ENCODE measurements at regions not wholly inside any gene's neighbourhood (a gene's known extent, or its start where the extent isn't known, plus 50 kb on each side); places are given as distances from the start of the nearest gene placed in this dataset.

DNA sequence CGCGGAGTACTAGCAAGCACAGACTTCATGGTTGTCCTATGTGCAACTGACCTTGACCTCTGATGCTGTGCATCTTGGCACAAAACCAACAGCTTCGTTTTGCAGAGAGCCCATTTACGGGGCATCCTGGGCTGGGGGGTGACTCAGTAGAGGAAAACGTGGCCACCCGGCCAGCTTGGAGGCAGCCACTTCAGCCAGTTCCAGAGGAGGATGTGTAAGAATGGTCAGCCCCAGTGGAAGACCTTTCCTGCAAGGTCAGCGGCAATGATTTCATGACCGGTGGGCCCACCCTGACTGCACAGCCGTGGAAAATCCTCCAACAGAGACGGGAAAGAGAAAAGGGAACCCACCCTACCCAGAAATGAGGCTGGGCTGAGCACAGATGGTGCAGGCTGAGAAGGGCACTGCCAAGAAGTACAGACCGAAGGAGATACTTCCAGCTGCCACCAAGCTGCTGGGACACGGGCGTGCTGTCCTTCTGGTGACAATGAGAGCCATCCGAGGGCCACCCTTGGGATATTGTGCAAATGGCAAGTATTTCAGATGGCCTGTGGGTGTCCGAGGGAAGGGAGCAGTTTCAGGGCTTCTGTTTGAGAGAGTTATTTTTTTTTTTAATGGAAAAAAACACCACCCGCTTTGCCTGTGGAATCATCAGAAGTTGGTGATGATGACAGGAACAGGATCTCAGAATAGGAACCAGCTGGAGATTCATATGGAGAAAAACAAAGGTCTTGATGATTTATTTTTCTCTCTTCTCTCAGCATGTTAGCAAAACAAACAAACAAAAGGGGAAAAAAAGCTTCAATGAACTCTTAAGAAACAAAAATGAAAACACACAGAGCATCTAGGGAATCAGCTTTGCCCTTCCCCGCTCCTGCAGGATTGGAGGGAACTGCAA lies 120.2 kb upstream of the RFLNA start:
- TF ChIP-seq, protein P1, sequence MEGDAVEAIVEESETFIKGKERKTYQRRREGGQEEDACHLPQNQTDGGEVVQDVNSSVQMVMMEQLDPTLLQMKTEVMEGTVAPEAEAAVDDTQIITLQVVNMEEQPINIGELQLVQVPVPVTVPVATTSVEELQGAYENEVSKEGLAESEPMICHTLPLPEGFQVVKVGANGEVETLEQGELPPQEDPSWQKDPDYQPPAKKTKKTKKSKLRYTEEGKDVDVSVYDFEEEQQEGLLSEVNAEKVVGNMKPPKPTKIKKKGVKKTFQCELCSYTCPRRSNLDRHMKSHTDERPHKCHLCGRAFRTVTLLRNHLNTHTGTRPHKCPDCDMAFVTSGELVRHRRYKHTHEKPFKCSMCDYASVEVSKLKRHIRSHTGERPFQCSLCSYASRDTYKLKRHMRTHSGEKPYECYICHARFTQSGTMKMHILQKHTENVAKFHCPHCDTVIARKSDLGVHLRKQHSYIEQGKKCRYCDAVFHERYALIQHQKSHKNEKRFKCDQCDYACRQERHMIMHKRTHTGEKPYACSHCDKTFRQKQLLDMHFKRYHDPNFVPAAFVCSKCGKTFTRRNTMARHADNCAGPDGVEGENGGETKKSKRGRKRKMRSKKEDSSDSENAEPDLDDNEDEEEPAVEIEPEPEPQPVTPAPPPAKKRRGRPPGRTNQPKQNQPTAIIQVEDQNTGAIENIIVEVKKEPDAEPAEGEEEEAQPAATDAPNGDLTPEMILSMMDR (conservative IDR thresholded peaks at IDR 0.05), result no peak
- TF ChIP-seq ZFX (IDR thresholded peaks at IDR 0.05), result no peak
- no peak overlapping the region for H3K27ac ChIP-seq

DNA sequence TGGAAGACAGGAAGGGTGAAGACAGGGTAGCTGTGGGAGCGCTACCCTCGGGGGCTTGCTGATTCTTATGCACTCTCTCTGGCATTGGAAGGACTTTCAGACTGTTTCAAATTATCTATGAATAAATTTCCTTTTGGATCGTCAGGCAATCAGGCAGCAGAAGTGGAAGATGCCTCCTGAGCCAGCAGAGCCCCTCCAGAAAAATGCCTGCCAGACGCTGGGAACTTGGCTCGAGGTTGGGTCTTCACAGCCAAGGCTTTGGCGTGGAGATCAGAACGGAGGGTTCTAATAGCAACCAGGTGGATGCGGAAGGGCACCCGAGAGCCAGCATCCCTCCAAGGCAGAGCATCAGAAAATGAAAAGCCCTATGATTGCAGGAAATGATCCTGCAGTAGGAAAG lies 119.2 kb upstream of the RFLNA start:
- no peak overlapping the region for H3K27ac ChIP-seq
- TF ChIP-seq ZFX (IDR thresholded peaks at IDR 0.05), result no peak
- TF ChIP-seq, protein P1 (conservative IDR thresholded peaks at IDR 0.05), result no peak

DNA sequence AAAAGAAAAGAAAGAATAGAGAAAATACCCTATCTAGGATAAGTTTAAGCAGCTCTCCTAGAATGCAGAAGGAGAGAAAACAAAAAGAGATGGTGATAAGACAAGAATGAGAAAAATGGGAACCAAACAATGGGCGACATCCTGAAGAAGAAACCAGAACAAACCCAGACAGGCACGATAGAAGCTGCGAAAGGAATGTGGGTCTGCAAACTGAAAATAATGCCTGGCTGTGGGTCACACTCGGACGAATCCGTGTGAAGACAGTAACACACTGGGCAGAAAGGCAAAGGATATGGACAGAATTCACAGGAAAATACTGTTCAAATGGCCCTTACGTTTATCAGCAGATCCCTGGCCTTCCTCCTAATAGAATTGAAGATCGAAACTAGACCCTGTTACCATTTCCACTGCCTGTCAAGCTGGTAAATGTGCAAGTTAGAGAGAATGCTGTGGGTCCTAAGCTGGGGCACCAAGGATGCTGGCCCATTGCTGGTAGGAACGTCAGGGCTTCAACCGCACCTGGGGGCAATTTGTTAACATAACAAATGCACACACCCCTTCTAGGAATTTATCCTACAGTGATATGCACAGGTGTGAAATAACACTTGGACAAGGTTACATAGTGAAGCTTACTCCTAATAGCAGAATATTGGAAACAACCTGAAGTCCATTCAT lies 117.5 kb upstream of the RFLNA start:
- no peak overlapping the region for H3K27ac ChIP-seq
- TF ChIP-seq, protein P1 (conservative IDR thresholded peaks at IDR 0.05), result no peak
- TF ChIP-seq ZFX (IDR thresholded peaks at IDR 0.05), result no peak

DNA sequence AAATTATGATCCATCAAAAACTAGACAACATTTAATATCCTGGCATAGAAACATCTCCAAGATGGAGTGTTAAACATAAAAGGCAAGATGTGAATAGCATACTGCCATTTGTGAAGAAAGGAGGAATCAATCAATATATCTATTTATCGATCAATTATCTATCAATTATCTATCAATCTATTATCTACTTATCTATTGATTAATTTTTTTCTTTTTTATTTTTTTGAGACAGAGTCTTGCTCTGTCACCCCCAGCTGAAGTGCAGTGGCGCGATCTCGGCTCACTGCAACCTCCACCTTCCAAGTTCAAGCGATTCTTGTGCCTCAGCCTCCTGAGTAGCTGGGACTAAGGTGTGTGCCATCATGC lies 117.0 kb upstream of the RFLNA start:
- no peak overlapping the region for H3K27ac ChIP-seq
- TF ChIP-seq ZFX (IDR thresholded peaks at IDR 0.05), result no peak
- TF ChIP-seq, protein P1 (conservative IDR thresholded peaks at IDR 0.05), result no peak

DNA sequence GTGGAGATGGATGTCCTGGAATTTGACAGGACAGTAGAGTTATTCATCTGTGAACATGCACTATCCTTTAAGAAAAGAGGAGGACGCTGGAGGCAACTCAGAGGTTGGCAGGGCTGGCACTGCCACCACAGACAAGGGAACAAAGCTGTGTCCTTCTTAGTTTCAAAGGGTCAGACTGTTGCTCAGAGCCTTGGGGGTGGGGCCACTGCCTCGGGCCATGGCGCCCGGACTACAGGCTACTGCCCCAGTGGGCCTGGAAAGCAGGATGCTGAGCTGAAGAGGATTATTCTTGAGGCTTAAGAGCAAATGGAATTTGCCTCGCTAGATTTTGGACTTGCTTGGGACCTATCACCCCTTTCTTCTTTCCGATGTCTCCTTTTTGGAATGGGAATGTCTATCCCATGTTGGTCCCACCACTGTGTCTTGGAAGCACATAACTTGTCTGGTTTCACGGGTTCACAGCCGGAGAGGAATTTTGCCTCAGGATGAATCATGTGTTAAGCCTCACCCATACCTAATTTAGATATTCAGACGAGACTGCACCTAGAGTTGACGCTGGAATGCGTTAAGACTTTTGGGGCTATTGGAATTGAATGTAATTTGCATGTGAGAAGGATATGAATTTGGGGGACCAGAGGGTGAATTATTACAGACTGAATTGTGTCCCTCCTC lies 114.8 kb upstream of the RFLNA start:
- H3K27ac ChIP-seq, result no peak overlapping the region
- no peak for TF ChIP-seq ZFX (IDR thresholded peaks at IDR 0.05)
- TF ChIP-seq, protein P1 (conservative IDR thresholded peaks at IDR 0.05), result no peak

DNA sequence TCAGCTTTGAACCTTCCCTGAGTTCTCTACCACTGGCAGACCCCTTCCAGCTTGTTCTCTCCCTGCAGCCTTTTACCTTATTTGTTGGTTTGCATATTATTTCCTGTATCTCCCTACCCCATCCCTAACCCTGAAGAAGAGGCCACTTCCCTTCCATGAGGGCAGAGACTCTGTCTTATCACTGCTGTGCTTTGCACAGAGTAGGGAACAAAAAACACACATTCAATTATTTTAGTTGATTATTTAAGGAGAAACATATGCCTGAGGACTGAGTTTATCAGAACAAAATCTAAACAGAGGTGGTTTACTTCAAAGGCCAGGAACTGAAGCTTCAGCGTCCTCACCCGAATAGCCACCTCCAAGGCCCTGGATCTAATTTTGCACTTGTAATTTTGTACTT lies 111.7 kb upstream of the RFLNA start:
- no peak overlapping the region for H3K27ac ChIP-seq
- TF ChIP-seq ZFX (IDR thresholded peaks at IDR 0.05), result no peak
- TF ChIP-seq, protein P1 (conservative IDR thresholded peaks at IDR 0.05), result no peak

DNA sequence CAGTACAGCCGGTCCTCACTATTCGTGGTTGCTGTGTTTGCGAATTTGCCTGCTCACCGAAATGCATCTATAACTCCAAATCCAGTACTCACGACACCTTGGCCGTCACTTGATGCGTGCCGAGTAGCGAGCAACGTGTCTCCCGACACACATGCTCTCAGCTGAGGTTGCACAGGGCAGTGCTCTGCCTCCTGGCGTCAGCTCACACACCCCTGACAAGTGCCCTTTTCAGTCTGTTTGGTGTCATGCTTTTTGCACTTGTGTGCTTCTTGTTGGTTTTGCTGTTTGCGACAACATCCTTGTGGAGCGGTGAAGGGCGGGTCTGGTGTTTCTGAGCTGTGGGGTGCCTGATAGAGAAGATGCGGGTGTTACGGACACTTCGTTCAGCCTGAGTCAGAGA lies 110.4 kb upstream of the RFLNA start:
- TF ChIP-seq ZFX (IDR thresholded peaks at IDR 0.05), result no peak
- TF ChIP-seq, protein P1 (conservative IDR thresholded peaks at IDR 0.05), result no peak

More for the DNA sequence above, 110.4 kb upstream of the RFLNA start:
- no peak overlapping the region for H3K27ac ChIP-seq
